PFSK-1 (cell line): ENCODE measurements at regions not wholly inside any gene's neighbourhood (a gene's known extent, or its start where the extent isn't known, plus 50 kb on each side); places are given as distances from the start of the nearest gene placed in this dataset.

Experiments used
- FOXP2 ChIP-seq: optimal IDR thresholded peaks from 2 replicates; pipeline ENCODE3; 2011; ENCODE audit warnings: borderline replicate concordance, control low read depth, inconsistent platforms; ENCODE audit not compliant: insufficient read depth; ENCODE audit errors: extremely low read length, extremely low read depth
- POLR2AphosphoS5 ChIP-seq: IDR thresholded peaks from 2 replicates; pipeline ENCODE4 v1.6.1; 2012; ENCODE audit warnings: low read depth, mild to moderate bottlenecking, control low read depth, low read length, moderate library complexity
- SIN3A ChIP-seq: IDR thresholded peaks from 2 replicates; pipeline ENCODE4 v1.6.1; 2012; ENCODE audit warnings: mild to moderate bottlenecking, low read length, moderate library complexity, borderline replicate concordance; ENCODE audit not compliant: insufficient read depth
- TF ChIP-seq, protein P1 (sequence below), 2 experiments: IDR thresholded peaks; 2 replicates each; pipeline versions ENCODE4 v1.6.1 to v1.8.0; 2011 to 2012; ENCODE audit warnings: low read depth in 2 of 2, low read length in 2 of 2, control low read depth in 1 of 2, inconsistent platforms in 1 of 2, mild to moderate bottlenecking in 1 of 2, moderate library complexity in 1 of 2; ENCODE audit not compliant: insufficient read depth in 1 of 2

DNA sequence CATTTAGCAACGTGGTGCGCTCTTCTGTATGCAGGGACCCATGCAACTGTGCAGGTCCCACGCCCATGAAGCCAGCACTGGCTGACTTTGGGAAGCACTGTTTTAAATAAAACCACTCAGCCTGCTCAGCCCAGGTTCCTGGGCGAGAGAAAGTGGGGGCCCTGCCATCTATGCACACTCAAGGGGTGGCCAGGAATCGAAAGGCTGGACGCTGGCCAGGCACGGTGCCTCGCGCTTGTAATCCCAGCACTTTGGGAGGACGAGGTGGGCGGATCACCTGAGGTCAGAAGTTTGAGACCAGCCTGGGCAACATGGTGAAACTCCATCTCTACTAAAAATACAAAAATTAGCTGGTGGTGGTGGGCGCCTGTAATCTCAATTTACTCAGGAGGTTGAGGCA, 179.9 kb upstream of the TBX3 start:
- TF ChIP-seq SIN3A (no peak), POLR2AphosphoS5 (no peak), FOXP2 (no peak)
- TF ChIP-seq, protein P1, sequence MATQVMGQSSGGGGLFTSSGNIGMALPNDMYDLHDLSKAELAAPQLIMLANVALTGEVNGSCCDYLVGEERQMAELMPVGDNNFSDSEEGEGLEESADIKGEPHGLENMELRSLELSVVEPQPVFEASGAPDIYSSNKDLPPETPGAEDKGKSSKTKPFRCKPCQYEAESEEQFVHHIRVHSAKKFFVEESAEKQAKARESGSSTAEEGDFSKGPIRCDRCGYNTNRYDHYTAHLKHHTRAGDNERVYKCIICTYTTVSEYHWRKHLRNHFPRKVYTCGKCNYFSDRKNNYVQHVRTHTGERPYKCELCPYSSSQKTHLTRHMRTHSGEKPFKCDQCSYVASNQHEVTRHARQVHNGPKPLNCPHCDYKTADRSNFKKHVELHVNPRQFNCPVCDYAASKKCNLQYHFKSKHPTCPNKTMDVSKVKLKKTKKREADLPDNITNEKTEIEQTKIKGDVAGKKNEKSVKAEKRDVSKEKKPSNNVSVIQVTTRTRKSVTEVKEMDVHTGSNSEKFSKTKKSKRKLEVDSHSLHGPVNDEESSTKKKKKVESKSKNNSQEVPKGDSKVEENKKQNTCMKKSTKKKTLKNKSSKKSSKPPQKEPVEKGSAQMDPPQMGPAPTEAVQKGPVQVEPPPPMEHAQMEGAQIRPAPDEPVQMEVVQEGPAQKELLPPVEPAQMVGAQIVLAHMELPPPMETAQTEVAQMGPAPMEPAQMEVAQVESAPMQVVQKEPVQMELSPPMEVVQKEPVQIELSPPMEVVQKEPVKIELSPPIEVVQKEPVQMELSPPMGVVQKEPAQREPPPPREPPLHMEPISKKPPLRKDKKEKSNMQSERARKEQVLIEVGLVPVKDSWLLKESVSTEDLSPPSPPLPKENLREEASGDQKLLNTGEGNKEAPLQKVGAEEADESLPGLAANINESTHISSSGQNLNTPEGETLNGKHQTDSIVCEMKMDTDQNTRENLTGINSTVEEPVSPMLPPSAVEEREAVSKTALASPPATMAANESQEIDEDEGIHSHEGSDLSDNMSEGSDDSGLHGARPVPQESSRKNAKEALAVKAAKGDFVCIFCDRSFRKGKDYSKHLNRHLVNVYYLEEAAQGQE (IDR thresholded peaks at IDR 0.05; ENCODE audit: insufficient read depth in 1 of 2, low read depth in 2 of 2, low read length in 2 of 2), result no peak
